SK-N-SH treated with all-trans-retinoic acid at 6 μM for 48 hours (cell line): ENCODE measurements at regions not wholly inside any gene's neighbourhood (a gene's known extent, or its start where the extent isn't known, plus 50 kb on each side); places are given as distances from the start of the nearest gene placed in this dataset.
"Not testable (repeated sequence)": the region's sequence is repeated elsewhere in the genome, so short reads cannot be mapped to it uniquely, and the experiment has no call there.

Experiments
- ATAC-seq: fragments of 200-7000 bp; cut with Tn5 transposase; 3 replicates; pipeline ENCODE4 v1.9.1; 2020; ENCODE audit warnings: mild to moderate bottlenecking, moderate library complexity
- ARNTL ChIP-seq: fragments of 450-650 bp; formaldehyde crosslinking; IDR thresholded peaks from 2 replicates; pipeline ENCODE4 v1.5.0; 2020; ENCODE audit warnings: low read depth, mild to moderate bottlenecking, moderate library complexity, borderline replicate concordance
- CREB5 ChIP-seq: fragments of 250-450 bp; sonication (Bioruptor Pico); IDR thresholded peaks from 2 replicates; pipeline ENCODE4 v1.5.1; 2020; ENCODE audit warnings: low read depth, mild to moderate bottlenecking, moderate library complexity
- CSDC2 ChIP-seq: fragments of 250-450 bp; sonication (Bioruptor Pico); IDR thresholded peaks from 2 replicates; pipeline ENCODE4 v1.5.0; 2020; ENCODE audit warnings: mild to moderate bottlenecking, moderate library complexity
- CSRNP3 ChIP-seq: fragments of 250-450 bp; sonication (Bioruptor Pico); IDR thresholded peaks from 2 replicates; pipeline ENCODE4 v1.5.1; 2021; ENCODE audit warnings: mild to moderate bottlenecking, moderate library complexity
- GLIS3 ChIP-seq: fragments of 250-450 bp; sonication (Bioruptor Pico); IDR thresholded peaks from 2 replicates; pipeline ENCODE4 v1.5.0; 2020; ENCODE audit warnings: mild to moderate bottlenecking, moderate library complexity
- ISL1 ChIP-seq: fragments of 250-450 bp; sonication (Bioruptor Pico); IDR thresholded peaks from 2 replicates; pipeline ENCODE4 v2.1.2; 2022; ENCODE audit warnings: mild to moderate bottlenecking, moderate library complexity
- OSR1 ChIP-seq: fragments of 250-450 bp; sonication (Bioruptor Pico); IDR thresholded peaks from 2 replicates; pipeline ENCODE4 v1.8.0; 2022; ENCODE audit warnings: moderate library complexity, mild to moderate bottlenecking, inconsistent platforms
- PPARA ChIP-seq: fragments of 250-450 bp; sonication (Bioruptor Pico); IDR thresholded peaks from 2 replicates; pipeline ENCODE4 v1.5.0; 2020; ENCODE audit warnings: mild to moderate bottlenecking, borderline replicate concordance
- RARB ChIP-seq: fragments of 250-450 bp; sonication (Bioruptor Pico); IDR thresholded peaks from 2 replicates; pipeline ENCODE4 v1.8.0; 2021; ENCODE audit warnings: mild to moderate bottlenecking, moderate library complexity
- TCF4 ChIP-seq: fragments of 250-450 bp; sonication (Bioruptor Pico); IDR thresholded peaks from 2 replicates; pipeline ENCODE4 v1.8.0; 2021; ENCODE audit warnings: mild to moderate bottlenecking, moderate library complexity, borderline replicate concordance
- ZC3H10 ChIP-seq: fragments of 250-450 bp; sonication (Bioruptor Pico); IDR thresholded peaks from 2 replicates; pipeline ENCODE4 v1.5.1; 2021; ENCODE audit warnings: mild to moderate bottlenecking, moderate library complexity
- ZFP3 ChIP-seq: fragments of 250-450 bp; sonication (Bioruptor Pico); IDR thresholded peaks from 2 replicates; pipeline ENCODE4 v1.5.0; 2020; ENCODE audit warnings: mild to moderate bottlenecking, moderate library complexity
- ZFP30 ChIP-seq: fragments of 450-650 bp; formaldehyde crosslinking; IDR thresholded peaks from 2 replicates; pipeline ENCODE4 v1.5.0; 2022; ENCODE audit warnings: mild to moderate bottlenecking, moderate library complexity
- ZNF70 ChIP-seq: fragments of 450-650 bp; formaldehyde crosslinking; IDR thresholded peaks from 2 replicates; pipeline ENCODE4 v1.5.0; 2020; ENCODE audit warnings: mild to moderate bottlenecking, moderate library complexity
- TF ChIP-seq, protein P1 (sequence below): fragments of 250-450 bp; sonication (Bioruptor Pico); IDR thresholded peaks from 2 replicates; pipeline ENCODE4 v1.8.0; 2020; ENCODE audit warnings: mild to moderate bottlenecking, moderate library complexity, borderline replicate concordance
- TF ChIP-seq, protein P2 (sequence below): fragments of 250-450 bp; sonication (Bioruptor Pico); IDR thresholded peaks from 2 replicates; pipeline ENCODE4 v1.8.0; 2021; ENCODE audit warnings: low read depth, mild to moderate bottlenecking, moderate library complexity, borderline replicate concordance

DNA sequence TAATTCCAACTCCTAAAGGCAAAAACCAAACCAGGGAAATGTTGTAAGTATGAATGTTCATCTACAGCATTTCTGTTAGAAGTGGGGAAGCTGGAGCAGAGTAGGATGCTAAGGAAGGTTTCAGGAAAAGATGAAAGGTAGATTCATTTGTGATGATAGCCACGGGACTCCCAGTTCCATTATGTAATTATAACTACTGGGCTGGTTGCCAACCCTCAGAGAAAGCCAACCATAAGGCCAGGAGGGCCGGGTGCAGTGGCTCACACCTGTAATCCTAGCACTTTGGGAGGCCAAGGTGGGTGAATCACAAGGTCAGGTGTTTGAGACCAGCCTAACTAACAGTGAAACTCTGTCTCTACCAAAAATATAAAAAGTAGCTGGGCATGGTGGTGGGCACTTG, 288.9 kb upstream of the ETAA1 start (continued):
- TF ChIP-seq, protein P1, sequence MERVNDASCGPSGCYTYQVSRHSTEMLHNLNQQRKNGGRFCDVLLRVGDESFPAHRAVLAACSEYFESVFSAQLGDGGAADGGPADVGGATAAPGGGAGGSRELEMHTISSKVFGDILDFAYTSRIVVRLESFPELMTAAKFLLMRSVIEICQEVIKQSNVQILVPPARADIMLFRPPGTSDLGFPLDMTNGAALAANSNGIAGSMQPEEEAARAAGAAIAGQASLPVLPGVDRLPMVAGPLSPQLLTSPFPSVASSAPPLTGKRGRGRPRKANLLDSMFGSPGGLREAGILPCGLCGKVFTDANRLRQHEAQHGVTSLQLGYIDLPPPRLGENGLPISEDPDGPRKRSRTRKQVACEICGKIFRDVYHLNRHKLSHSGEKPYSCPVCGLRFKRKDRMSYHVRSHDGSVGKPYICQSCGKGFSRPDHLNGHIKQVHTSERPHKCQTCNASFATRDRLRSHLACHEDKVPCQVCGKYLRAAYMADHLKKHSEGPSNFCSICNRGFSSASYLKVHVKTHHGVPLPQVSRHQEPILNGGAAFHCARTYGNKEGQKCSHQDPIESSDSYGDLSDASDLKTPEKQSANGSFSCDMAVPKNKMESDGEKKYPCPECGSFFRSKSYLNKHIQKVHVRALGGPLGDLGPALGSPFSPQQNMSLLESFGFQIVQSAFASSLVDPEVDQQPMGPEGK (CRISPR knock-in tag), result no peak
- no peak for TF ChIP-seq ZFP3
- no peak for TF ChIP-seq TCF4
- no peak for TF ChIP-seq CSRNP3
- no peak for TF ChIP-seq CREB5 (CRISPR knock-in tag)

DNA sequence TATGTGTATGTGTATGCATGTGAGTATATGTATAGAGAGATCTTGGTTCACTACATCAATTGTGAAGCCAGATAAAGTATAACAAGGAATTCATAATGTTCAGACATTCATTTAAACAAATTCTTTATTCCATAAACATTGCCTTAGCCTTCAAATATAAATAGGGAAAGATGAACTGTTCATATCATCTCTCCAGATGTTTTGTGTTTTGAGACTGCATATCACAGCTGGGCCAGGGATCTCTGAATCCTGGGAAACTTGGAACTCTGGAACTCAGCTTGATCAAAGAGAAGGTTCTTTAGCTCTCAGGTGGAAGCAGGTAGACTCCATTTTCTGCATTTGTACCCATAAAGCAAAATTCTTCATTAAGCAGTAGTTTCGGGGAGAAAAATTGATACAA, 272.6 kb upstream of the ETAA1 start:
- TF ChIP-seq PPARA, result no peak
- TF ChIP-seq ZFP3, result no peak
- no peak for TF ChIP-seq ZFP30 (CRISPR knock-in tag)
- TF ChIP-seq, protein P1 (CRISPR knock-in tag), result no peak
- no peak for ATAC-seq

- TF ChIP-seq GLIS3 (CRISPR knock-in tag) (no peak), CSDC2 (CRISPR knock-in tag) (no peak), ISL1 (CRISPR knock-in tag) (peak; percentile 31), ARNTL (CRISPR knock-in tag) (no peak), OSR1 (no peak), CSRNP3 (no peak), ZC3H10 (0 out of 2 replicates have a peak, but pooled peaks have one; percentile 10), RARB (CRISPR knock-in tag) (no peak)
- no peak for ATAC-seq
These were observed 266.4 kb upstream of the ETAA1 start for GRCh38 chr2:67130531-67131256.

DNA sequence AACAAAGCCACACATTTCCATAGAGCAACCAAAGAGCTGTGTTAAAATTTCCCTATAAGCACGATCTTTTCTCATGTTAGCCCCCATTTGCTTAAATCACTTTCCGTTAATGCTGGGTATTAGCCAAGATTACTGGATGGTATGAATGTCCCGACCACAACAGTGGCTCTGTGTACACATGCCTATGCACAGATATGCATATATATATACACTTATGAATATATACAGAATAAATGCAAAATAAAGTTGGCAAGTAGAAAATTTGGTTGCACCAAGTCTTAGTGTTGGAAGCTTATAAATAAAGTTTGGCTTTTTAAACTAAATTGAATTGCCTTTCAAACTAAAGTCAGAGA, 265.9 kb upstream of the ETAA1 start:
- ATAC-seq, result no peak
- no peak for TF ChIP-seq ZNF70 (CRISPR knock-in tag)
- no peak for TF ChIP-seq OSR1
- no peak for TF ChIP-seq ZFP30 (CRISPR knock-in tag)
- TF ChIP-seq CSRNP3, result no peak
- TF ChIP-seq, protein P2, sequence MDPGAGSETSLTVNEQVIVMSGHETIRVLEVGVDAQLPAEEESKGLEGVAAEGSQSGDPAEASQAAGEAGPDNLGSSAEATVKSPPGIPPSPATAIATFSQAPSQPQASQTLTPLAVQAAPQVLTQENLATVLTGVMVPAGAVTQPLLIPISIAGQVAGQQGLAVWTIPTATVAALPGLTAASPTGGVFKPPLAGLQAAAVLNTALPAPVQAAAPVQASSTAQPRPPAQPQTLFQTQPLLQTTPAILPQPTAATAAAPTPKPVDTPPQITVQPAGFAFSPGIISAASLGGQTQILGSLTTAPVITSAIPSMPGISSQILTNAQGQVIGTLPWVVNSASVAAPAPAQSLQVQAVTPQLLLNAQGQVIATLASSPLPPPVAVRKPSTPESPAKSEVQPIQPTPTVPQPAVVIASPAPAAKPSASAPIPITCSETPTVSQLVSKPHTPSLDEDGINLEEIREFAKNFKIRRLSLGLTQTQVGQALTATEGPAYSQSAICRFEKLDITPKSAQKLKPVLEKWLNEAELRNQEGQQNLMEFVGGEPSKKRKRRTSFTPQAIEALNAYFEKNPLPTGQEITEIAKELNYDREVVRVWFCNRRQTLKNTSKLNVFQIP (CRISPR knock-in tag), result no peak

- ATAC-seq, result not testable (repeated sequence)
These were observed 264.6 kb upstream of the ETAA1 start for GRCh38 chr2:67132441-67132940.
